Hepatocyte (in vitro differentiated cells): ENCODE measurements at regions not wholly inside any gene's neighbourhood (a gene's known extent, or its start where the extent isn't known, plus 50 kb on each side); places are given as distances from the start of the nearest gene placed in this dataset.

Source experiments
- EZH2 ChIP-seq: fragments of 200-600 bp; sonication (generic); IDR thresholded peaks from 2 replicates; pipeline ENCODE4 v1.6.1; 2016; ENCODE audit warnings: antibody characterized with exemption, mild to moderate bottlenecking, borderline replicate concordance
- TF ChIP-seq, protein P1 (sequence below): fragments of 200-600 bp; sonication (generic); IDR thresholded peaks from 2 replicates; pipeline ENCODE4 v1.5.1; 2016; ENCODE audit warnings: antibody characterized with exemption, mild to moderate bottlenecking; ENCODE audit not compliant: poor library complexity

DNA sequence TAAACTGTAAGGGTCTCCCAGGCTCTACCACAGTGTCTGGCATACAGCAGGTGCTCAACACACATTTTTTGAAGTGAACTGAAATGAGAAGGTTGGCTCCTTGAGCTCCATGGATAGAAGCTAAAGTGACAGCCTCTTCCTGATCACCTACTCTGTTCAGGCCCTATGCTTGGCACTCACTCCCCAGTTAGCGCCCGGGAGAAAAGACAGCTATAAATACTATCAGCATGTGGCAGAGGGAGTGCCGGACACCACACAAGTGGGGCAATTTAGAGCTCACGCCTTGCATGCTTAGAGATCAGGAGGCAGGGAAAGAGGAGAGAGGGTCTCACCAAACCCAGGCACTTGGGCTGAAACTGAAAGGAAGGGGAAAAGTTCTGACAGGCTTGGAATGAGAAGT, 195.5 kb downstream of the BUD13 start:
- TF ChIP-seq, protein P1, sequence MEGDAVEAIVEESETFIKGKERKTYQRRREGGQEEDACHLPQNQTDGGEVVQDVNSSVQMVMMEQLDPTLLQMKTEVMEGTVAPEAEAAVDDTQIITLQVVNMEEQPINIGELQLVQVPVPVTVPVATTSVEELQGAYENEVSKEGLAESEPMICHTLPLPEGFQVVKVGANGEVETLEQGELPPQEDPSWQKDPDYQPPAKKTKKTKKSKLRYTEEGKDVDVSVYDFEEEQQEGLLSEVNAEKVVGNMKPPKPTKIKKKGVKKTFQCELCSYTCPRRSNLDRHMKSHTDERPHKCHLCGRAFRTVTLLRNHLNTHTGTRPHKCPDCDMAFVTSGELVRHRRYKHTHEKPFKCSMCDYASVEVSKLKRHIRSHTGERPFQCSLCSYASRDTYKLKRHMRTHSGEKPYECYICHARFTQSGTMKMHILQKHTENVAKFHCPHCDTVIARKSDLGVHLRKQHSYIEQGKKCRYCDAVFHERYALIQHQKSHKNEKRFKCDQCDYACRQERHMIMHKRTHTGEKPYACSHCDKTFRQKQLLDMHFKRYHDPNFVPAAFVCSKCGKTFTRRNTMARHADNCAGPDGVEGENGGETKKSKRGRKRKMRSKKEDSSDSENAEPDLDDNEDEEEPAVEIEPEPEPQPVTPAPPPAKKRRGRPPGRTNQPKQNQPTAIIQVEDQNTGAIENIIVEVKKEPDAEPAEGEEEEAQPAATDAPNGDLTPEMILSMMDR, result no peak
- TF ChIP-seq EZH2, result no peak
